ENCODE measurements at regions not wholly inside any gene's neighbourhood (a gene's known extent, or its start where the extent isn't known, plus 50 kb on each side); places are given as distances from the start of the nearest gene placed in this dataset.

GRCh38 chr14:65940056-65940735 lies 527.7 kb downstream of the FUT8 start:
- Mint-ChIP-seq H3K27ac (no peak overlapping the region), H3K36me3 (ENCODE audit: low read depth) (peaks cover 23% of the 10 kb centered on the region), H3K9me3 (peaks cover 17% of the 10 kb centered on the region), H3K4me1 (peaks cover 53% of the 10 kb centered on the region), H3K27me3 (no peaks in the 10 kb centered on the region), H3K4me3 (no peak overlapping the region)
- CTCF ChIA-PET = interaction anchor here (1.1 to 3.3 kb wide), 8 partner anchors 10 to 529 kb away, joined by 3 to 28 read pairs (median 10); no protein-coding TSS in a partner anchor
- POLR2A ChIA-PET = interaction anchor here (1.2 to 4.6 kb wide), 5 partner anchors 9 to 93 kb away, joined by 3 to 39 read pairs (median 7); no protein-coding TSS in a partner anchor
- peak; percentile 34 for DNase-seq

GRCh38 chr14:65941091-65941490 lies 528.6 kb downstream of the FUT8 start:
- CTCF ChIA-PET = interaction anchor here (0.8 to 3.3 kb wide), 9 partner anchors 9 to 865 kb away, joined by 3 to 28 read pairs (median 9); no protein-coding TSS in a partner anchor
- POLR2A ChIA-PET = interaction anchor here (0.7 to 4.6 kb wide), 5 partner anchors 8 to 94 kb away, joined by 6 to 39 read pairs (median 7); no protein-coding TSS in a partner anchor
- Mint-ChIP-seq H3K4me3 (no peak overlapping the region), H3K4me1 (peaks cover 53% of the 10 kb centered on the region), H3K27me3 (no peaks in the 10 kb centered on the region), H3K36me3 (ENCODE audit: low read depth) (peaks cover 23% of the 10 kb centered on the region), H3K27ac (no peak overlapping the region), H3K9me3 (peaks cover 17% of the 10 kb centered on the region)
- DNase-seq = no peak

DNA sequence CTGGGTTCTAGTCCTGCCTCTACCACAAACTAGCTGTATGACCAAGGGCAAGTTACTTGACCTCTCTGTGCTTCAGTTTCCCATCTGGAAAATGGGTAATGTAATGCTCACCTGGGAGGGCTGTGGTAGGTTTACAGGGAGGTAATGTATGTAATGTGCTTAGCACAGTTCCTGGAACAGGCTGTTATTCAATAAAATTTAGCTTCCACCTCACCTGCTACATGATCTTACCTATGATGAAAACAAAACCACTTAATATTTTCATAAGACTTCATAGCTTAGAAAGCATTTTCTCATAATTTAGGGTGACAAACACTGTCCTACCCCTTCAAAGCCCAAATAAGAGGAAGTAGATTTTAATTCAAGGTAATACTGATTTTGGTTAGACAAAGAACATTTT lies 530.6 kb downstream of the FUT8 start:
- H3K36me3 Mint-ChIP-seq (ENCODE audit: low read depth) = peaks cover 8% of the 10 kb centered on the region
- no peak overlapping the region for H3K27ac Mint-ChIP-seq
- no peaks in the 10 kb centered on the region for H3K27me3 Mint-ChIP-seq
- no peak overlapping the region for H3K4me3 Mint-ChIP-seq
- H3K9me3 Mint-ChIP-seq = peaks cover 3% of the 10 kb centered on the region
- POLR2A ChIA-PET = interaction anchor here (4.6 kb wide), 1 partner anchor 14 kb away, joined by 39 read pairs; no protein-coding TSS in a partner anchor
- peaks cover 47% of the 10 kb centered on the region for H3K4me1 Mint-ChIP-seq
- no peak for DNase-seq
- CTCF ChIA-PET = interaction anchor here (1.1 kb wide), 1 partner anchor 17 kb away, joined by 3 read pairs; no protein-coding TSS in a partner anchor

GRCh38 chr14:65943916-65944410 lies 531.4 kb downstream of the FUT8 start:
- H3K4me1 Mint-ChIP-seq = peaks cover 48% of the 10 kb centered on the region
- ChIA-PET CTCF (interaction anchor here (1.1 kb wide), 1 partner anchor 18 kb away, joined by 3 read pairs; no protein-coding TSS in a partner anchor), POLR2A (interaction anchor here (4.6 kb wide), 1 partner anchor 15 kb away, joined by 39 read pairs; no protein-coding TSS in a partner anchor)
- no peak overlapping the region for H3K4me3 Mint-ChIP-seq
- no peak for DNase-seq
- no peak overlapping the region for H3K27ac Mint-ChIP-seq
- no peaks in the 10 kb centered on the region for H3K27me3 Mint-ChIP-seq
- peaks cover 5% of the 10 kb centered on the region for H3K36me3 Mint-ChIP-seq (ENCODE audit: low read depth)
- H3K9me3 Mint-ChIP-seq = no peaks in the 10 kb centered on the region

- Mint-ChIP-seq H3K27me3 (no peaks in the 10 kb centered on the region), H3K4me1 (peaks cover 50% of the 10 kb centered on the region), H3K27ac (no peak overlapping the region), H3K4me3 (no peak overlapping the region), H3K36me3 (ENCODE audit: low read depth) (peaks cover 5% of the 10 kb centered on the region), H3K9me3 (no peaks in the 10 kb centered on the region)
- ChIA-PET POLR2A (no interaction called here), CTCF (interaction anchor here (1.1 kb wide), 1 partner anchor 16 kb away, joined by 3 read pairs; no protein-coding TSS in a partner anchor)
- no peak for DNase-seq
Measured at GRCh38 chr14:65945327-65945726, 532.8 kb downstream of the FUT8 start.

GRCh38 chr14:65946494-65946893 lies 534.0 kb downstream of the FUT8 start:
- H3K27ac Mint-ChIP-seq = no peak overlapping the region
- no peaks in the 10 kb centered on the region for H3K9me3 Mint-ChIP-seq
- H3K4me3 Mint-ChIP-seq = no peak overlapping the region
- ChIA-PET POLR2A (no interaction called here), CTCF (no interaction called here)
- H3K36me3 Mint-ChIP-seq (ENCODE audit: low read depth) = peaks cover 5% of the 10 kb centered on the region
- no peaks in the 10 kb centered on the region for H3K27me3 Mint-ChIP-seq
- H3K4me1 Mint-ChIP-seq = peaks cover 51% of the 10 kb centered on the region
- no peak for DNase-seq

DNA sequence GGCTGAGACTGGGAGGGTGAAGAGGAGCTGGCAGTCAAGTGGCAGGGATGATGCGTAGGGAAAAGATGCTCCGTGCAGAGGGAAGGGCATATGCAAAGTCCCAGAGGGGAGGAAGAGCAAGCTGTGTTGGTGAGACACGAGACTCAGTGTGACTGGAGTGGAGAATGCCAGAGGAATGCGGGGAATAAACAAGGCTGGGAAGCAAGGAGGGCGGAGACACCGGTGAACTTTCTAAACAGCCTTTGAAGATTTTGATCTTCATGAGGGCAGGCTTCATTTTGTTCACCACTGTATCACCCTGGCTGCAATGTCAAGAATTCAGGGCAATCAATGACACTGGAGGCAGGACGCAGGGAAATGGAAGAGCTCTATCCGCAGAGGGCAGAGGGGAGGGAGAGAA lies 535.8 kb downstream of the FUT8 start:
- ChIA-PET CTCF (interaction anchor here (0.8 to 4.8 kb wide), 5 partner anchors 8 to 101 kb away, joined by 4 to 41 read pairs (median 11); no protein-coding TSS in a partner anchor), POLR2A (interaction anchor here (1.5 to 2.8 kb wide), 2 partner anchors 21 to 535 kb away, joined by 4 to 28 read pairs; partner anchors contain the start of gene FUT8)
- peaks cover 2% of the 10 kb centered on the region for H3K9me3 Mint-ChIP-seq
- H3K4me3 Mint-ChIP-seq = no peak overlapping the region
- H3K36me3 Mint-ChIP-seq (ENCODE audit: low read depth) = peaks cover 10% of the 10 kb centered on the region
- H3K4me1 Mint-ChIP-seq = peaks cover 44% of the 10 kb centered on the region
- H3K27me3 Mint-ChIP-seq = no peaks in the 10 kb centered on the region
- DNase-seq = no peak
- H3K27ac Mint-ChIP-seq = no peak overlapping the region

DNA sequence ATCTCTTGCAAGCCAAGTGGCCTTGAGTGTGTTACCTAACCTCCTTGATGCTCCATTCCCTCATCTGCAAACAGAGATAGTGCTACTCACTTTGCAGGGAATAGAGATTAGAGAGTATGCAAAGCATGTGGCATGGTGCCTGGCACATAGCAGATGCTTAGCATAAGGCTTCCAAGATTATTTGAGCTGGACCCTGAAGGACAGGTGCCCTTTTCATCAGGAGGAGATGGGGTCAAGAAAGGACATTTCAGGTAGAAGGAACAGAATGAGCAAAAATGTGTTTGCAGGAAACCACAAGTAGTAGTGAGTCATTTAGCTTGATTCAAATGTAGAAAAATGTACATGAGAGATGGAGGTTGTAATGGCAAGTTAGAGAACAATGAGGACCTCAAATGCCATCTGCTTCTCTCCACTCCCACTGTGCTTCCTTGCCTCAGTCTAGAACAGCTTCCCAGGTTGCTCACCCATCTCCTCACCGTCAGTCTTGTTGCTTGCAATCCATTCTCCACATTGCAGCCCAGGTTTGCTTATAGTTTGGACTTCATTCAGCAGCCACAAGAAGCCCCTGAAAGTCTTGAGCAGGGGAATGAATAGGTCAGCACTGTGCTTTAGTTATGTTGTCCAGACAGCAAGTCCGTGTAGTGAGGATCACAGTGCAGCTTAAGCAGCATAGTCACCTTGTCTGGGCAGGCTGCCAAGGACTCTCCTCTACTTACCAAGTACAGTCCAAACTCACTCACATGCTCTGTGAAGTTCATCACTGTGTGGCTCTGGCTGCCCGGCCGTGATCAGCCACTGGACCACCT lies 536.3 kb upstream of the CCDC196 start:
- POLR2A ChIA-PET = interaction anchor here (0.7 to 2.8 kb wide), 15 partner anchors 8 to 743 kb away, joined by 3 to 28 read pairs (median 3); no protein-coding TSS in a partner anchor
- Mint-ChIP-seq H3K27me3 (no peaks in the 10 kb centered on the region), H3K4me1 (peaks cover 42% of the 10 kb centered on the region), H3K36me3 (ENCODE audit: low read depth) (peaks cover 10% of the 10 kb centered on the region), H3K9me3 (peaks cover 2% of the 10 kb centered on the region), H3K27ac (peak overlapping the region; percentile 85), H3K4me3 (no peak overlapping the region)
- peak; percentile 31 for DNase-seq
- CTCF ChIA-PET = interaction anchor here (1.3 to 4.8 kb wide), 7 partner anchors 9 to 535 kb away, joined by 3 to 41 read pairs (median 9); no protein-coding TSS in a partner anchor

GRCh38 chr14:65954942-65955341 lies 531.2 kb upstream of the CCDC196 start:
- Mint-ChIP-seq H3K4me3 (no peak overlapping the region), H3K27ac (no peak overlapping the region), H3K36me3 (ENCODE audit: low read depth) (peaks cover 4% of the 10 kb centered on the region), H3K27me3 (no peaks in the 10 kb centered on the region), H3K9me3 (peaks cover 2% of the 10 kb centered on the region), H3K4me1 (peaks cover 26% of the 10 kb centered on the region)
- no peak for DNase-seq
- POLR2A ChIA-PET = interaction anchor here (0.9 to 1.5 kb wide), 2 partner anchors 104 to 791 kb away, joined by 3 read pairs; no protein-coding TSS in a partner anchor
- CTCF ChIA-PET = interaction anchor here (2.3 to 2.4 kb wide), 2 partner anchors 14 to 130 kb away, joined by 10 read pairs; no protein-coding TSS in a partner anchor

- H3K27me3 Mint-ChIP-seq = no peaks in the 10 kb centered on the region
- POLR2A ChIA-PET = interaction anchor here (1.9 kb wide), 1 partner anchor 110 kb away, joined by 5 read pairs; no protein-coding TSS in a partner anchor
- H3K9me3 Mint-ChIP-seq = peaks cover 2% of the 10 kb centered on the region
- no peak for DNase-seq
- CTCF ChIA-PET = interaction anchor here (0.7 to 6.5 kb wide), 6 partner anchors 30 to 544 kb away, joined by 3 to 76 read pairs (median 25); partner anchors contain the start of gene FUT8
- H3K4me1 Mint-ChIP-seq = peaks cover 26% of the 10 kb centered on the region
- no peak overlapping the region for H3K27ac Mint-ChIP-seq
- no peaks in the 10 kb centered on the region for H3K36me3 Mint-ChIP-seq (ENCODE audit: low read depth)
- H3K4me3 Mint-ChIP-seq = no peak overlapping the region
Measured at GRCh38 chr14:65957631-65958205, 528.5 kb upstream of the CCDC196 start.

GRCh38 chr14:65958664-65959562 lies 527.3 kb upstream of the CCDC196 start:
- CTCF ChIA-PET = interaction anchor here (0.6 to 6.5 kb wide), 34 partner anchors 8 to 795 kb away, joined by 3 to 76 read pairs (median 4); partner anchors contain the start of gene FUT8
- H3K4me3 Mint-ChIP-seq = no peak overlapping the region
- no peak overlapping the region for H3K27ac Mint-ChIP-seq

More at GRCh38 chr14:65958664-65959562, 527.3 kb upstream of the CCDC196 start:
- Mint-ChIP-seq H3K4me1 (peaks cover 34% of the 10 kb centered on the region), H3K27me3 (no peaks in the 10 kb centered on the region), H3K36me3 (ENCODE audit: low read depth) (no peaks in the 10 kb centered on the region), H3K9me3 (no peaks in the 10 kb centered on the region)
- POLR2A ChIA-PET = interaction anchor here (0.6 to 3.7 kb wide), 8 partner anchors 31 to 546 kb away, joined by 3 to 28 read pairs (median 7); partner anchors contain the start of gene FUT8
- DNase-seq = no peak

Data from activated CD4-positive, alpha-beta memory T cell treated with anti-CD3 and anti-CD28 coated beads, Interleukin-2, amount 10 ng/mL, durations not matched to agents 7 days and 5 days (primary cell).